HepG2 (cell line): ENCODE measurements at regions not wholly inside any gene's neighbourhood (a gene's known extent, or its start where the extent isn't known, plus 50 kb on each side); places are given as distances from the start of the nearest gene placed in this dataset.

Source experiments
- BRCA1 ChIP-seq: sonication (generic); formaldehyde crosslinking; IDR thresholded peaks from 2 replicates; pipeline ENCODE4 v1.4.0; 2020; ENCODE audit warnings: missing genetic modification reagents
- CTCF ChIP-seq: sonication (generic); formaldehyde crosslinking; IDR thresholded peaks from 2 replicates; pipeline ENCODE4 v1.5.0; 2020; ENCODE audit warnings: mild to moderate bottlenecking, missing genetic modification reagents, moderate library complexity
- EZH2 ChIP-seq: conservative IDR thresholded peaks from 2 replicates; pipeline ENCODE4 v1.6.1; 2012; ENCODE audit warnings: mild to moderate bottlenecking, low read depth, low read length, moderate library complexity
- KIAA2018 ChIP-seq: sonication (generic); formaldehyde crosslinking; IDR thresholded peaks from 2 replicates; pipeline ENCODE4 v1.5.0; 2020; ENCODE audit warnings: mild to moderate bottlenecking, missing genetic modification reagents, borderline replicate concordance
- REST ChIP-seq, 2 experiments: IDR thresholded peaks; 2 replicates each; pipeline ENCODE4 v1.6.1; 2011 to 2012; ENCODE audit warnings: low read length in 2 of 2, borderline replicate concordance in 1 of 2, low read depth in 1 of 2, mild to moderate bottlenecking in 1 of 2, moderate library complexity in 1 of 2
- USF2 ChIP-seq, 2 experiments: sonication (generic) in 1 of 2; formaldehyde crosslinking in 1 of 2; IDR thresholded peaks; 2 replicates each; pipeline versions ENCODE4 v1.5.1 to v1.6.1; 2011 to 2020; ENCODE audit warnings: borderline replicate concordance in 1 of 2, low read depth in 1 of 2, low read length in 1 of 2, mild to moderate bottlenecking in 1 of 2, missing genetic modification reagents in 1 of 2, moderate library complexity in 1 of 2
- ZFX ChIP-seq: sonication (generic); formaldehyde crosslinking; IDR thresholded peaks from 2 replicates; pipeline ENCODE4 v1.4.0; 2020; ENCODE audit warnings: mild to moderate bottlenecking, low read depth, missing genetic modification reagents, moderate library complexity
- ZGPAT ChIP-seq: IDR thresholded peaks from 2 replicates; pipeline ENCODE4 v1.6.1; 2016; ENCODE audit warnings: mild to moderate bottlenecking
- ZNF234 ChIP-seq: sonication (generic); formaldehyde crosslinking; conservative IDR thresholded peaks from 2 replicates; pipeline ENCODE4 v1.5.1; 2020; ENCODE audit warnings: mild to moderate bottlenecking, missing genetic modification reagents
- ZNF274 ChIP-seq: sonication (generic); formaldehyde crosslinking; IDR thresholded peaks from 2 replicates; pipeline ENCODE4 v1.5.1; 2020; ENCODE audit warnings: mild to moderate bottlenecking, missing genetic modification reagents
- ZNF710 ChIP-seq: sonication (generic); formaldehyde crosslinking; IDR thresholded peaks from 2 replicates; pipeline ENCODE4 v1.5.0; 2020; ENCODE audit warnings: mild to moderate bottlenecking, missing genetic modification reagents, borderline replicate concordance
- ZNF784 ChIP-seq: sonication (generic); formaldehyde crosslinking; IDR thresholded peaks from 2 replicates; pipeline ENCODE4 v1.5.1; 2020; ENCODE audit warnings: missing genetic modification reagents, mild to moderate bottlenecking, borderline replicate concordance

- TF ChIP-seq ZFX, result no peak
- TF ChIP-seq CTCF (CRISPR knock-in tag), result no peak
- no peak for TF ChIP-seq KIAA2018 (CRISPR knock-in tag)
- no peak for TF ChIP-seq ZNF784 (CRISPR knock-in tag)
- TF ChIP-seq ZNF274 (CRISPR knock-in tag), result no peak
- no peak for TF ChIP-seq ZNF710 (CRISPR knock-in tag)
- no peak for TF ChIP-seq EZH2
- no peak for TF ChIP-seq USF2 (IDR thresholded peaks at IDR 0.05; ENCODE audit: low read depth, low read length)
- no peak for TF ChIP-seq USF2 (CRISPR knock-in tag; IDR thresholded peaks at IDR 0.05; ENCODE audit: borderline replicate concordance)
- no peak for TF ChIP-seq REST (IDR thresholded peaks at IDR 0.05; ENCODE audit: borderline replicate concordance in 1 of 2, low read depth in 1 of 2, low read length in 2 of 2)
- TF ChIP-seq ZGPAT (CRISPR knock-in tag), result no peak
- TF ChIP-seq BRCA1 (CRISPR knock-in tag), result no peak
- no peak for TF ChIP-seq ZNF234 (CRISPR knock-in tag)
Observed at GRCh38 chr2:41924024-41924423, 123.8 kb upstream of the PKDCC start.
